ENCODE measurements at regions not wholly inside any gene's neighbourhood (a gene's known extent, or its start where the extent isn't known, plus 50 kb on each side); places are given as distances from the start of the nearest gene placed in this dataset.

GRCh38 chr3:164657631-164658030 is 420.7 kb downstream of the SI start:
- intact Hi-C loops (cut with DNase I): no loop called here
- no peaks in the 10 kb centered on the region for H3K9me3 ChIP-seq
- ATAC-seq: no peak
- no peak for TF ChIP-seq POLR2A (IDR thresholded peaks at IDR 0.05)
- no peak for TF ChIP-seq CTCF (IDR thresholded peaks at IDR 0.05)
- no peak for DNase-seq
- no peaks in the 10 kb centered on the region for H3K36me3 ChIP-seq
- H3K27me3 ChIP-seq: no peaks in the 10 kb centered on the region
- no peaks in the 10 kb centered on the region for H3K4me1 ChIP-seq
- H3K4me3 ChIP-seq: no peak overlapping the region
- WGBS (ENCODE audit: insufficient coverage, low coverage, low lambda C conversion rate, missing lambda C conversion rate): 70% methylated on average over 3 of the region's 3 CpGs
- no peak overlapping the region for H3K27ac ChIP-seq

- Histone ChIP-seq H3K4me1 (no peaks in the 10 kb centered on the region), H3K27me3 (no peaks in the 10 kb centered on the region), H3K4me3 (no peak overlapping the region), H3K27ac (no peak overlapping the region), H3K9me3 (no peaks in the 10 kb centered on the region), H3K36me3 (no peaks in the 10 kb centered on the region)
- no peak for TF ChIP-seq CTCF (IDR thresholded peaks at IDR 0.05)
- no peak for TF ChIP-seq POLR2A (IDR thresholded peaks at IDR 0.05)
- WGBS (ENCODE audit: insufficient coverage, low coverage, low lambda C conversion rate, missing lambda C conversion rate): 49% methylated on average over 2 of the region's 2 CpGs
- intact Hi-C loops (cut with DNase I): no loop called here
- DNase-seq: no peak
- no peak for ATAC-seq
Measured at GRCh38 chr3:164655462-164655861, 422.8 kb downstream of the SI start.

- 94% methylated on average over 4 of the region's 4 CpGs for WGBS (ENCODE audit: insufficient coverage, low coverage, low lambda C conversion rate, missing lambda C conversion rate)
- H3K27ac ChIP-seq: no peak overlapping the region
- ATAC-seq (no peak), DNase-seq (no peak)
- TF ChIP-seq CTCF (IDR thresholded peaks at IDR 0.05): no peak
- no peak for TF ChIP-seq POLR2A (IDR thresholded peaks at IDR 0.05)
- H3K36me3 ChIP-seq: no peaks in the 10 kb centered on the region
- no peaks in the 10 kb centered on the region for H3K4me1 ChIP-seq
- H3K27me3 ChIP-seq: no peaks in the 10 kb centered on the region
- H3K9me3 ChIP-seq: no peaks in the 10 kb centered on the region
- no peak overlapping the region for H3K4me3 ChIP-seq
- intact Hi-C loops (cut with DNase I): no loop called here
Measured at GRCh38 chr3:164641071-164641470, 437.2 kb downstream of the SI start.

GRCh38 chr3:164640591-164640990 is 437.7 kb downstream of the SI start:
- Histone ChIP-seq H3K27ac (no peak overlapping the region), H3K4me1 (no peaks in the 10 kb centered on the region), H3K36me3 (no peaks in the 10 kb centered on the region), H3K9me3 (no peaks in the 10 kb centered on the region), H3K27me3 (no peaks in the 10 kb centered on the region), H3K4me3 (no peak overlapping the region)
- DNase-seq (no peak), ATAC-seq (peak; percentile 47 to 96 (median 66))
- TF ChIP-seq CTCF (IDR thresholded peaks at IDR 0.05): no peak
- TF ChIP-seq POLR2A (IDR thresholded peaks at IDR 0.05): no peak
- intact Hi-C loops (cut with DNase I): no loop called here

GRCh38 chr3:164620956-164621355 is 457.3 kb downstream of the SI start:
- intact Hi-C loops (cut with DNase I): no loop called here
- Histone ChIP-seq H3K4me3 (no peak overlapping the region), H3K9me3 (no peaks in the 10 kb centered on the region), H3K36me3 (no peaks in the 10 kb centered on the region), H3K27ac (no peak overlapping the region), H3K4me1 (no peaks in the 10 kb centered on the region), H3K27me3 (no peaks in the 10 kb centered on the region)
- no peak for TF ChIP-seq POLR2A (IDR thresholded peaks at IDR 0.05)
- no peak for TF ChIP-seq CTCF (IDR thresholded peaks at IDR 0.05)
- ATAC-seq (no peak), DNase-seq (no peak)
- WGBS (ENCODE audit: insufficient coverage, low coverage, low lambda C conversion rate, missing lambda C conversion rate): 58% methylated on average over 1 of the region's 1 CpG
